ENCODE measurements at regions not wholly inside any gene's neighbourhood (a gene's known extent, or its start where the extent isn't known, plus 50 kb on each side); places are given as distances from the start of the nearest gene placed in this dataset.
"Not testable (repeated sequence)": the region's sequence is repeated elsewhere in the genome, so short reads cannot be mapped to it uniquely, and the experiment has no call there.

DNA sequence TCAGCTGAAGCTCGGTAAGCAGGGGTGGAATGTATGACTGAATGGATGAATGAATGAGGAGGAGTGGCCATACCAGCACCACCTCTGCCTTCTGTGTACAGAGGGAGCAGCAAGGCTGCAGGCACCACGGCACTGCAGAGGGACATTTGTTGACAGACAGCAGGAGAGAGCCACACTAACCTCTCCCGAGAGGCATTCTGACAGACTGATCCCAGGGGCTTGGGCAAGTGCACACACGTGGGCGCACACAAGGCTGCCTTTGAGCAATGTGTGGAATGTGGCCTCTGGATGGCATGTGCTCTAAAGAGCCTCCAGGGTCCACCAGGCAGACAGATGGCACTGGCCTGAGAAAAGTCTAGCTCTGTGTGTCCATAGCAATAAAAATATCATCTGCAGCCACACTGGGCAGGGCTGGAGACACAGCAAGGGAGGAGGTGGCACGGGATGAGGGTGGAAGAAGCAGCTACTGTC is 111.8 kb downstream of the ACTL7B start:
- no peaks in the 10 kb centered on the region for H3K9me3 ChIP-seq (ENCODE audit: control insufficient read depth, insufficient read depth, low read length)
- no peaks in the 10 kb centered on the region for H3K36me3 ChIP-seq (ENCODE audit: control insufficient read depth, insufficient read depth, low read length)
- H3K9ac ChIP-seq (ENCODE audit: low read depth, low read length) = no peak overlapping the region
- H3K4me3 ChIP-seq (ENCODE audit: low read depth, low read length) = no peak overlapping the region
- H3K27me3 ChIP-seq (ENCODE audit: control insufficient read depth, insufficient read depth, low read length) = no peaks in the 10 kb centered on the region
- no peaks in the 10 kb centered on the region for H3K4me1 ChIP-seq (ENCODE audit: control insufficient read depth, insufficient read depth, low read length)

DNA sequence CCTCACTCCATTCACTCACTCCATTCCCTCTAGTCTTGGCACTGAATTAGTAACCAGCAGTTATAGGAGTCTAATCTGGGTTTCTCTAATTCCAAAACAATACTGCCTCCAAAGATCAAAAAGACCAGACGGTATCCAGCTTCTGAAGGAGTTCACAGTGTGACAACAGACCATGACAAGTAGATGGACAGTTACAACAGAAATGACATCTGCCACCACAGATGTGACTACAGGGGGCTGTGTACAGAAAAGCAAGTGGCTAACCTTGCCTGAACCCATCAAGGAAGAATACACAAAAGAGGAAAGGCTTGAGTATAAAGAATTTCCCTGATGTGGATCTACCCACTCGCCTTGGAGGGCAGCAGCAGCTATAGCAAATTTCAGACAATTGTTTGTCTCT is 112.4 kb downstream of the ACTL7B start:
- Histone ChIP-seq H3K4me1 (ENCODE audit: control insufficient read depth, insufficient read depth, low read length) (no peaks in the 10 kb centered on the region), H3K36me3 (ENCODE audit: control insufficient read depth, insufficient read depth, low read length) (no peaks in the 10 kb centered on the region), H3K9me3 (ENCODE audit: control insufficient read depth, insufficient read depth, low read length) (no peaks in the 10 kb centered on the region), H3K27me3 (ENCODE audit: control insufficient read depth, insufficient read depth, low read length) (no peaks in the 10 kb centered on the region), H3K4me3 (ENCODE audit: low read depth, low read length) (no peak overlapping the region), H3K9ac (ENCODE audit: low read depth, low read length) (no peak overlapping the region)

DNA sequence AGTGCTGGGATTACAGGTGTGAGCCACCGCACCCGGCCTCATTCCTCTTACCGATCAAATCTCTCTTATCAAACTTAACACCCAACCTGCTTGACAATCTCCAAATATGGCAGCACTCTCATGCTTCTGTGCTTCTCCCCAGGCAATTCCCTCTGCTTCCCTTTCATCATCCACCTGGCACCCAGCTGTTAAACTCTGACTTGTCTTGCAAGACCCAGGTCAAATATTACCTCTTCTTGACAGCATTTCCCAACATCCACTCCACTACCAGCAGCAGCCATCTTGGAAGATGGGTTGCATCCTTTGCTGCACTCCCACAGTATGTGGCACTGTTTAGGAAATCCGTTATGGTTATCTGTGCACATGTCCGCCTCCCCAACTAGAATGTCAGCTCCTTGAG is 113.6 kb downstream of the ACTL7B start:
- H3K27me3 ChIP-seq (ENCODE audit: control insufficient read depth, insufficient read depth, low read length) = no peaks in the 10 kb centered on the region
- no peaks in the 10 kb centered on the region for H3K4me1 ChIP-seq (ENCODE audit: control insufficient read depth, insufficient read depth, low read length)
- no peaks in the 10 kb centered on the region for H3K9me3 ChIP-seq (ENCODE audit: control insufficient read depth, insufficient read depth, low read length)
- H3K36me3 ChIP-seq (ENCODE audit: control insufficient read depth, insufficient read depth, low read length) = no peaks in the 10 kb centered on the region
- no peak overlapping the region for H3K4me3 ChIP-seq (ENCODE audit: low read depth, low read length)
- H3K9ac ChIP-seq (ENCODE audit: low read depth, low read length) = no peak overlapping the region

GRCh38 chr9:108731292-108731691 is 124.5 kb downstream of the ACTL7B start:
- not testable (repeated sequence) for H3K4me3 ChIP-seq (ENCODE audit: low read depth, low read length); H3K36me3 ChIP-seq (ENCODE audit: control insufficient read depth, insufficient read depth, low read length); H3K4me1 ChIP-seq (ENCODE audit: control insufficient read depth, insufficient read depth, low read length); H3K9me3 ChIP-seq (ENCODE audit: control insufficient read depth, insufficient read depth, low read length); H3K27me3 ChIP-seq (ENCODE audit: control insufficient read depth, insufficient read depth, low read length); H3K9ac ChIP-seq (ENCODE audit: low read depth, low read length)

DNA sequence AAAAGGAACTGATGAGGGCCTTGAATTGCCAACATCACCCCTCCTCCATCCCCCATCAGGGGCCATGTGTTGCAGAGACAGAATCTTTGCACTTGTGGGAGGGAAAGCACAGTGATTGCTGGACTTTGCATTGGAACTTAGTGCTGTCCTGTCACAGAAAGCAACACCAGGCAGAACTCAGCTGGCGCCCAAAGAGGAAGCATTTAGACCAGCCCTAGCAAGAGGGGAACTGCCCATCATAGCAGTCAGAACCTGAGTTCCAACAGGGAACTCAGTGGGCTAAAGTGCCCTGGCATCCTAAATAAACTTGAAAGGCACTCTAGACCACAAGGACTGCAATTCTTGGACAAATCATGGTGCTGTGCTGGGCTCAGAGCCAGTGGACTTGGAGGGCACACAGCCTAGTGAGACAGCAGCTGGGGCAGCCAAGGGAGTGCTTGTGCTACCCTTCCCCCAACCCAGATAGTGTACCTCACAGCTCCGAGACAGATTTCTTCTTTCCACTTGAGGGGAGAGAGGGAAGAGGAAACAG is 128.1 kb downstream of the ACTL7B start:
- Histone ChIP-seq H3K4me3 (ENCODE audit: low read depth, low read length) (no peak overlapping the region), H3K9ac (ENCODE audit: low read depth, low read length) (no peak overlapping the region), H3K36me3 (ENCODE audit: control insufficient read depth, insufficient read depth, low read length) (no peaks in the 10 kb centered on the region)

GRCh38 chr9:108724652-108725051 is 131.1 kb downstream of the ACTL7B start:
- Histone ChIP-seq H3K9ac (ENCODE audit: low read depth, low read length) (no peak overlapping the region), H3K27me3 (ENCODE audit: control insufficient read depth, insufficient read depth, low read length) (no peaks in the 10 kb centered on the region), H3K9me3 (ENCODE audit: control insufficient read depth, insufficient read depth, low read length) (no peaks in the 10 kb centered on the region), H3K36me3 (ENCODE audit: control insufficient read depth, insufficient read depth, low read length) (no peaks in the 10 kb centered on the region), H3K4me1 (ENCODE audit: control insufficient read depth, insufficient read depth, low read length) (no peaks in the 10 kb centered on the region), H3K4me3 (ENCODE audit: low read depth, low read length) (no peak overlapping the region)

More for the DNA sequence above, 128.1 kb downstream of the ACTL7B start:
- no peaks in the 10 kb centered on the region for H3K4me1 ChIP-seq (ENCODE audit: control insufficient read depth, insufficient read depth, low read length)
- no peaks in the 10 kb centered on the region for H3K27me3 ChIP-seq (ENCODE audit: control insufficient read depth, insufficient read depth, low read length)
- no peaks in the 10 kb centered on the region for H3K9me3 ChIP-seq (ENCODE audit: control insufficient read depth, insufficient read depth, low read length)

- Histone ChIP-seq H3K36me3 (ENCODE audit: control insufficient read depth, insufficient read depth, low read length) (no peaks in the 10 kb centered on the region), H3K9me3 (ENCODE audit: control insufficient read depth, insufficient read depth, low read length) (no peaks in the 10 kb centered on the region), H3K4me3 (ENCODE audit: low read depth, low read length) (no peak overlapping the region)
Observed at GRCh38 chr9:108724122-108724521, 131.7 kb downstream of the ACTL7B start.

GRCh38 chr9:108722396-108722795 is 133.4 kb downstream of the ACTL7B start:
- Histone ChIP-seq H3K4me1 (ENCODE audit: control insufficient read depth, insufficient read depth, low read length) (no peaks in the 10 kb centered on the region), H3K27me3 (ENCODE audit: control insufficient read depth, insufficient read depth, low read length) (no peaks in the 10 kb centered on the region), H3K9ac (ENCODE audit: low read depth, low read length) (no peak overlapping the region), H3K4me3 (ENCODE audit: low read depth, low read length) (no peak overlapping the region), H3K36me3 (ENCODE audit: control insufficient read depth, insufficient read depth, low read length) (no peaks in the 10 kb centered on the region), H3K9me3 (ENCODE audit: control insufficient read depth, insufficient read depth, low read length) (no peaks in the 10 kb centered on the region)

More at GRCh38 chr9:108724122-108724521, 131.7 kb downstream of the ACTL7B start:
- Histone ChIP-seq H3K4me1 (ENCODE audit: control insufficient read depth, insufficient read depth, low read length) (no peaks in the 10 kb centered on the region), H3K9ac (ENCODE audit: low read depth, low read length) (no peak overlapping the region), H3K27me3 (ENCODE audit: control insufficient read depth, insufficient read depth, low read length) (no peaks in the 10 kb centered on the region)

DNA sequence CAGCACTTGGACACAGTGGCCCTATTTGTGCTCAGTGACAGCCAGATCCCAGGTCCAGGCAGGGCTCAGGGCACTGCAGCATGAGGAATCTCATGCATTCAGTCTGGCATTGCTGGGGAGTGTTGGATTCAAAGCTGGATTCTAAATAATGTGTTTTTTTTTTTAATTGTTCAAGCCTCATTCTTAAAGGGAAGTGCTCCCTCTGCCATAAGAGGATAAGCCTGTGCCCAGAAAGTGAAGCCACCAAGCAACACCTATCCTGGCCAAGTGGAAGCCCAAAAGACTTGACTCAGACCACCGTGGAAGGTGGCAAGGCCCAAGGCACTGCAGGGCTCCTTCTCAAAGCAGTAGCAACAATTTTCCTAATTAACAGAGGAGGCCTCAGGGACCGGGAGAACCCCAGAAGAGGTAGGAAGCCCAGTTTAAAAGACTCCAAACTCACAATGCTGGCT is 135.6 kb downstream of the ACTL7B start:
- Histone ChIP-seq H3K4me1 (ENCODE audit: control insufficient read depth, insufficient read depth, low read length) (no peaks in the 10 kb centered on the region), H3K4me3 (ENCODE audit: low read depth, low read length) (no peak overlapping the region), H3K27me3 (ENCODE audit: control insufficient read depth, insufficient read depth, low read length) (no peaks in the 10 kb centered on the region), H3K36me3 (ENCODE audit: control insufficient read depth, insufficient read depth, low read length) (no peaks in the 10 kb centered on the region), H3K9ac (ENCODE audit: low read depth, low read length) (no peak overlapping the region), H3K9me3 (ENCODE audit: control insufficient read depth, insufficient read depth, low read length) (no peaks in the 10 kb centered on the region)

DNA sequence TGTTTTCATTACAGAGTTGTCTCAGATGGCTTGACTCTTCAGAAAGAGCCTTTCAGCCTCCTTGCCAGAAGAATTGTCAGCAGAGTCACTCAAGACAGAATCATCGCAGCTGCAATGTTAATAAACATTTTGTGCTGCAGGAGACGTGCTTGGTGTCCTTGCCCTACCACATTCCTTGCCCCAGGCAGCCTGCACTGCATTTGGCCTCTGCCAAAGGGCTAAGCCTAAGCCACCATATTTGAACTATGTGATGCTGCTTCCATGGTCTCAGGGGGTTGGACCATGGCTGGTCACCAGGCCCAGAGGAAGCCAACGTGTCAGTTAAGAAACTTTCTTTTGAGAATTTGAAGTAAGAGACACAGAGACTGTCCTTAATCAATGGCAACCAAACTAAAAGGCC is 145.4 kb downstream of the ACTL7B start:
- Histone ChIP-seq H3K4me1 (ENCODE audit: control insufficient read depth, insufficient read depth, low read length) (no peaks in the 10 kb centered on the region), H3K4me3 (ENCODE audit: low read depth, low read length) (no peak overlapping the region), H3K9ac (ENCODE audit: low read depth, low read length) (no peak overlapping the region), H3K27me3 (ENCODE audit: control insufficient read depth, insufficient read depth, low read length) (no peaks in the 10 kb centered on the region), H3K36me3 (ENCODE audit: control insufficient read depth, insufficient read depth, low read length) (no peaks in the 10 kb centered on the region), H3K9me3 (ENCODE audit: control insufficient read depth, insufficient read depth, low read length) (no peaks in the 10 kb centered on the region)

DNA sequence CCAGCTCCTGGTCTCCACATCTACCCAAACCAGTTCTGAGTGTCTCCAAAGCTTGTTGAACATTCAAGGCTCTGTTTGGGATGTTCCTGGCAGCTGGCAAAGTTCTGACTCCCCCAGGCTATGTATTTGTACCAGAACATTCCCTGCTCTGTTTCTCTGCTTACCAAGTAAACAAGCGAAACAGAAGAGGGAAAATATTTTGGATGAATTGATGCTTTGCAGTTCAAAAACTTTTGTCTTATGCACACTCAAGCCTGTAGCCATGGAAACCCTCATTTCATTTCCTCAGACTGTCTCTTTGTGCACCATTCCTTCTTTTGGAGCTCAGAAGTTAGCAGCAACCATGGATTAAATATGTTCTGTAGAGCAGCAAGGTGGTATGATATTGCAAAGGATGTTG is 145.8 kb downstream of the ACTL7B start:
- H3K27me3 ChIP-seq (ENCODE audit: control insufficient read depth, insufficient read depth, low read length) = no peaks in the 10 kb centered on the region
- no peaks in the 10 kb centered on the region for H3K36me3 ChIP-seq (ENCODE audit: control insufficient read depth, insufficient read depth, low read length)
- no peaks in the 10 kb centered on the region for H3K9me3 ChIP-seq (ENCODE audit: control insufficient read depth, insufficient read depth, low read length)
- no peaks in the 10 kb centered on the region for H3K4me1 ChIP-seq (ENCODE audit: control insufficient read depth, insufficient read depth, low read length)
- no peak overlapping the region for H3K4me3 ChIP-seq (ENCODE audit: low read depth, low read length)
- H3K9ac ChIP-seq (ENCODE audit: low read depth, low read length) = no peak overlapping the region

DNA sequence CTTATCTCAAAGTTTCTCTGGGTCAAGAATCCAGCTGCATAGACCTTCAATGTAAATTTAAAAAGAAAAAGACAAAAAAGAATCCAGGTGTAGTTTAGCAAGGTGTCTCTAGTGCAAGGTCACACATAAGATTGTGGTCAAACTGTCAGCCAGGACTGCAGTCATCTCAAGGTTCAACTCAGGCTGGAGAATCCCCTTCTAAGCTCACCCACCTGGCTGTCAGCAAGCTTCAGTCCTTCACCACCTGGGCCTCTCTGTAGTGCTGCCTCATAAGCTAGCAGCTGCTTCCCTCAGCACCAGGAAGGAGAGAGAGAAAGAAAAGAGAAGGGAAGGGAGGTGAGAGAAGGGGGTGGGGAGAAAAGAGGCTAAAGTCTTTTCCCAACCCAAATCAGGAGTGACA is 146.7 kb downstream of the ACTL7B start:
- Histone ChIP-seq H3K9ac (ENCODE audit: low read depth, low read length) (no peak overlapping the region), H3K4me3 (ENCODE audit: low read depth, low read length) (no peak overlapping the region), H3K27me3 (ENCODE audit: control insufficient read depth, insufficient read depth, low read length) (no peaks in the 10 kb centered on the region), H3K4me1 (ENCODE audit: control insufficient read depth, insufficient read depth, low read length) (no peaks in the 10 kb centered on the region), H3K9me3 (ENCODE audit: control insufficient read depth, insufficient read depth, low read length) (no peaks in the 10 kb centered on the region), H3K36me3 (ENCODE audit: control insufficient read depth, insufficient read depth, low read length) (no peaks in the 10 kb centered on the region)

Data from iPS-15b (cell line).